GM18526 (cell line): ENCODE measurements at regions not wholly inside any gene's neighbourhood (a gene's known extent, or its start where the extent isn't known, plus 50 kb on each side); places are given as distances from the start of the nearest gene placed in this dataset.

Experiments
- POLR2A ChIP-seq: IDR thresholded peaks from 3 replicates; pipeline ENCODE4 v1.6.1; 2011; ENCODE audit not compliant: insufficient read length; ENCODE audit errors: extremely low read depth

GRCh38 chr10:88106366-88106765, 242.9 kb downstream of the PTEN start:
- TF ChIP-seq POLR2A = no peak

DNA sequence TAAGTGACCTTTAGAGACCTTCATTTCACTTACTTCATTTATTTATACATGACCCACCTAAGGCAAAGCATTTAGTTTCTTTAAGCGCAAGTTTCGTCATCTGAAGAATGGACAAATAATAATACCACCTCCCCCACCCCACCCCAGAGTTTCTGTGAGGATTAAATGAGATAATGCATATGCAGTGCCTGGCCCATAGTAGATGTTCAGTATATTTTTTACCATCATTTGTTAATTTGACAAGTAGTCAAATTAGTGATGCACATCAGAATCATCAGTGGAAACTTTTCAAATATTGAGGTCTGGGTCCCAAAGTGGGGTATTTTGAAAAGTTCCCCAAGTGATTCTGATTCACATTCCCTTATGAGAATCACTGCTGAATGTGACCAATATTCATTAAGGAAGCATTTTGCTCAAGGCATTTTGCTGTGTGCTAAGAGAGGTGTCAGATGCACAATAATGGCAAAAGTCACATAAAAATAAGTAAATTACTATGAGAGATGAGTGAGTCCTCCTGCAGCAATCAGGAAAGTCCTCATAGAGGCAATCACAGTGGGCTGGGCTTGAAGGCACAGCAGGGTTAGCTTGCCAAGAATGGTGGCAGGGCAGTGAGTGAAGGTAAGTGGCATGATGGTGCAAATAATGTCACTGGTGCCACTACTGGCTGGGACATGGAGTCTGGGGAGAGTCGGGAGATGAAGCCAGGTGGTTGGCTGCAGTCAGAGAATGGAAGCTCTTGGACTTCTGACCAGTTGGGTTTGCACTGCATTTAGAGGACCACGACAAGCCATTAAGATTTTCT, 244.1 kb downstream of the PTEN start:
- no peak for TF ChIP-seq POLR2A

DNA sequence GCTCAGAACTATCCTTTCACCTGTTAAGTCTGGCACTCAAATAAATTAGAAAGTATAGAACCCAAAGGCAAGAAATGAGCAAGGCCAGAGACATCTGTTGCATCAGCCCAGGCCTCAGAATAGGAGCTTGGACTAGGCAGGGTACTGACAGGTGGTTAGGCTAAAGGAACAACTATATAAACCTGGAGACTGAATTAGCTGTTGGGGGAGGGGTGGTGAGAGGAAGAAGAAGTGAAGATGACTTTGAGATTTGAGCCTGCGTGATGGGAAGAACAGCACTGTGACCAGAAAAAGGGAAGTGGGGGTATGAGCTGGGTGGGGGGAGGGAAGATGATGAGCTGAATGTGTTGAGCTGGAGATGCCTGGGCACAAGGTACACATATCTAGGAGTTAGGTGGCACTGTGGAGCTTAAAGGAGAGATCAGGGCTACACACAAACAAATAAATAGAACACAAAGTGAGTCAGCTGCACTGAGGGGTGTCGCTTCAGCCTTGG, 244.7 kb downstream of the PTEN start:
- TF ChIP-seq POLR2A = no peak

DNA sequence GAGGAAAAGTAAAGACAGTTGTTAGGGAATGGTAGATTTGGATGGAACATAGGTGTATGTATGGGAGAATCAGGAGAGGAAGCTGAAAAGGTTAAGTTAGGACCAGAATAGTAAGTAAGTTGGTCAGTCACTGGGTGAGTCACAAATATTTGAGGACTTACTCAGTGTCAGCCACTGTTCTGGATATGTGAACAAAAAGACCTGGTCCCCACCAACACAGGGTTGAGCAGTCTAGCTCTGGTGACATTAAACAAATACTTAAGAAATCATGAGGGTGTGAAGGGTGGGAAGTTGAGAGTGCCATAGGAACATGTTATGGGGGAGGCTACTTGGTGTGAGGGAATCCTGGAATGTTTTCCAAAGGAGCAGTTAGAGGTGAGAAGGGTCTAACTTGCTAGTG, 246.9 kb downstream of the PTEN start:
- TF ChIP-seq POLR2A = no peak

DNA sequence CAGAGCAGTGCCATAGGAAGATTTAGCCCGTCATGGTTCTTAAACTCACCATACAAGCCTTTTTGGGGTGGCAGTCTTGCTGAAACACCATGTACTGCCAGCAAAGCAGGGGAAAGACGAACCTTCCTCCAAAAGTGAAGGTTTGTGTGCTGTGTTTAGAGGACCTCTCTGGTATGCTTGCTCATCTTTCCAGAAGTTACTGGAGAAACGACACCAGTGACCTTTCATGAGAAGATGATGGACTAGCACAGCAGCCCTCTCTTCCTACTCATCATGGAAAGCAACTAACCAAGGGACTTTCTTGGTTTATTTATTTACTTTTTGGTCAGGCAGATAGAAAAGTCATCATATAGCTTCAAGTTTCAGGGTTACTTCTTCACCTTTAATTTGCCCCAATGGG, 247.4 kb downstream of the PTEN start:
- no peak for TF ChIP-seq POLR2A

- TF ChIP-seq POLR2A = no peak
These were observed 247.9 kb downstream of the PTEN start for GRCh38 chr10:88111294-88111693.

GRCh38 chr10:88113232-88113631, 249.8 kb downstream of the PTEN start:
- TF ChIP-seq POLR2A = no peak

DNA sequence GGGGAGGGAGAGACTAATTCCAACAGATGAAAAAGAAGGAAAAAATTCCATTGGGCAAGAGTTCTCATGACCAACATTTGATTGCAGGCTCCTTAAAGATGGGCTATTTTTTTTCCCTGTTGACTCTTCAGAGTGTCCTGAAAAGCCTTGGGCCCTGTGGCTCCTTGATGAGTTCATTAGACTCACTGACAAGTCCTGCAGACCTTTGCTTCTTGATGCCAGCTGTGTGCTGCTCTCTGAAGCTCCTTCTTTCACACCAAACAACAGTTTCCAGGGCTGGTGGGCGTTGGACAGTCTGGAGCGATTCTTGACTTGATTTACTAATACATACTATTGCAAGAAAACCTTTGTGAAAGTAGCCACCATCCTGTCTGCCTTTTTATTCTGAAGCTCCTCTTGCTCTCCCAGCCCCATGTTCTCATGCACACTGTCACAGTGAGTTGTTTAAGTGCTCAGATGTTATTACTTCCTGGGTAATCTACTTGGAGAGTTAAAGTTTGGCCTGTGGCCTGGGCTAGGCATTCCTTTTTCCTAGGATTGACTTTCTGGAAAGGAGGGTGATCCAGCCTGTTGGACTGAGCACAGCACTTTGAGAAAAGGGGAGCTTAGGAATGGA, 250.3 kb downstream of the PTEN start:
- TF ChIP-seq POLR2A = no peak

DNA sequence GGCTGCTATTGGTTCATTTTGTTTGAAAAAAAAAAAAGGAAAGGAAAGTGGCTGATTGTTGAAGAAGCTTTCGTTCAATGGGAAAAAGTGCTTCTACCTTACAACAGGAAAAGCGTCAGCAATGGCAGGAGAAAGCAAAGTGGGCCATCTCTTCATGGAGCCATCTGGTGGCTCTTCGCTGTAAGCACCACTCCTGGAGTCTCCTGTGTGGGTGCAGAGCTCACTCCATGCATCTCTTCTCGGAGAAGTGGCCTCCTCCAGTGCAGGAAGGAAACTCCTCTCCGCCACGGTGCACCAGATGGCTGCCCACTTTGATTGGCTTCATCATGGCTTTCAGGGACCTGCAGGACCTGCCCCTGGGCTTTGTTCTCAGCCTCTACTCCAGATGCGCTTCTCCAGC, 250.9 kb downstream of the PTEN start:
- TF ChIP-seq POLR2A = no peak

DNA sequence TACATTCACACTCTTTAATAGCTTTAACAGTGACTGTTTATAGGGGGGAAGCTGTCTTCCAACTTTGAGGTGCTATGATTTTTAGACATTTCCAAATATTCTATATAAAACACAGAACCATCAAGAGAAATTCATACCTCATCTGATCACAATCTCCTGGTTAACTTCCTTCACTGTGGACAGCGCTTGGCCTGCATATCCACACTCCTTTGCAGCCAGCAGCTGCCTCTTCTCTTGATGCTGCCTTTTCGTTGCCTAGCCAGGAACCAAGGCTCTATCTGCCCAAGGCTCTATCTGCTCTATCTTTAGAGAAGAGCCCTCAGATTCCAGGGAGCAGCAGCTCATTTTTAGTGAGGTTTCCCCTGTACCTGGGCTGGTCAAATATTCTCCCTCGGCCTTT, 252.0 kb downstream of the PTEN start:
- TF ChIP-seq POLR2A = no peak

DNA sequence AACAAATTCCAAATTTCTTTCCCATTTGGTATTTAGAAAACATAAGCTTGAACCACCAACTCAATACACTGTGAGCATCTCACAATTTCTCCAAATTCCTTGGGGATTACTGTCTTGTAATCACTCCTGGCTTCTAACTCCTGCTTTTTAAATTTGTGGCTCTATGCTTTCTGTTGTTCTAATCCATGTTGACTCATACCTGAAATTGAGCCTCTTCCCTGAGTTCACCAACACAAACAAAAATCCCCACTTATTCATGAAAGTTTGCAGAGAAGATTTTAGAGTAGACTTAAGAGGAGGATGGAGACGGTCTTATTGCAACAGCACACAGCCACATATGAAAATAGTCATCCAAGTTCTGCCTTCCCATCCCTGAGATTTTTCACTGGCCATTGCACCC, 252.5 kb downstream of the PTEN start:
- TF ChIP-seq POLR2A = no peak

DNA sequence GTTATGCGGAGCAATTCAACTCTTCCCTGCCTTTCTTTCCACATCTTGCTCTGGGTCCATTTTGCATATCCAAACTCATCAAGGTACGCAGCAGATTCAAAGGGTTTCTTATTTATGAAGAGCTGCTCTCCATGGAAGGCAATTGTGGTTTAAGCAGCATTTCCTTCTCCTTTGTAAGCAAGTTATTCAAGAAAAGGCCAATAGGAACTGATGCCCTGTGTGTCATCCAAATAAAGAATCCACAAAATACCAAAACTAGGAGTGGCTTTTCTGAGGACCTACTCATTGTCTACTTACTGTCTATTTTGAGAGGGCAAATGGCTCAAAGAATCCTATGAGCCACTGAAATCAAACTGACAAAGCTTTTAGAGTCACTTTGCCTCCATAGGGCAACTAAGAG, 253.1 kb downstream of the PTEN start:
- no peak for TF ChIP-seq POLR2A

DNA sequence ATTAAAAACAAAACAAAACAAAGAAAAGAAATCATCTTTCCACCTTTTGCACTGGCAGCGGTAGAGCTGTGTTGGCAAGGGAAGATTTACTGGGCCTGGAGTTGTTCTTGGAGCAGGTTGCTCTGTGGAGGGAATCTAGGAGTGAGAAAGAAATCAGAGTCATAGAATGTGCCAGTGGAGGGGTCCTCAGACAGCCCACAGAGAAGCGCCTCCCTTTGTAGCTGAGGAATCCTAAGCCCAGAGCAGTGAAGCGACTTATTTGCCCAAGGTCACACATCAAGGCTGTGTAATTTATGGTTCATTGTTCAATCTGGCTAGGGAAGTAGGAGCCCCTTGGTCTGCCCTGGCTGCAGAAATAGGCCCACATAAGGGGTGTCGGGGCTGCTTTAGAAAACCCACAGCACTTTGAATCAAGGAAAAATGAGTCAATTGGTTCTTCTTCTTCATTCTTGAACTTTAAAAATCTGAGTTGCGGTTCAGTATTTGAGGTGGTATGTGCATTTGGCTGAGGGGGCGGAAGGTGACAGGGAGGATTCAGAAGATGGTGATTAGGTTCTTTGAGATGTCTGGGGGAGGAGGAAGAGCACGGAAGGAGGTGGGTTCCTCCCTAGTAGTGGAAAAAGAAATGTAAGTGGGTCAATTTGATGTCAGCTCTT, 253.7 kb downstream of the PTEN start:
- no peak for TF ChIP-seq POLR2A

GRCh38 chr10:88117869-88118632, 254.6 kb downstream of the PTEN start:
- no peak for TF ChIP-seq POLR2A

DNA sequence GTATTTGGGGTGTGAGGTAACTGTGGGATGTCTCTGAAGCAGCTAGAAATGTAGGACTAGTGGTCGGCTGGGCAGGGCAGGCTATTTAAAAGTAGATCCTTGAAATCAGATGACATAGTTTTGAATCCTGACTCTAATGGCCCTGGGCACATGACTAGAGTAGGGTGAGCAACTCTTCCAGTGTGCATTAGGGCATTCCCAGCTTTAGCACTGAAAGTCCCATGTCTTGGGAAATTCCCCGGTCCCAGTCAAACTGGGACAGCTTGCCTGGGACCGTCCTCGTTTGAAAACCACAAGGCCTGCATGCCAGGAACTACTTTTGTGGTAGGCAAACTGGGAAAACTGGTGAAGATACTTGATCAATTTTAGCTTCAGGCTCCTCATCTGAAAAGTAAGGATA, 255.3 kb downstream of the PTEN start:
- no peak for TF ChIP-seq POLR2A
